ENCODE measurements at regions not wholly inside any gene's neighbourhood (a gene's known extent, or its start where the extent isn't known, plus 50 kb on each side); places are given as distances from the start of the nearest gene placed in this dataset.
"Not testable (repeated sequence)": the region's sequence is repeated elsewhere in the genome, so short reads cannot be mapped to it uniquely, and the experiment has no call there.

GRCh38 chr10:94239696-94240095 lies 123.0 kb downstream of the NOC3L start:
- Histone ChIP-seq H3K4me3 (no peak overlapping the region), H3K9me3 (no peaks in the 10 kb centered on the region), H3K4me1 (no peaks in the 10 kb centered on the region), H3K27ac (no peak overlapping the region), H3K27me3 (no peaks in the 10 kb centered on the region), H3K36me3 (no peaks in the 10 kb centered on the region)
- ATAC-seq (ENCODE audit: low FRiP score in 2 of 2) (no peak), DNase-seq (no peak)
- TF ChIP-seq, protein P1, sequence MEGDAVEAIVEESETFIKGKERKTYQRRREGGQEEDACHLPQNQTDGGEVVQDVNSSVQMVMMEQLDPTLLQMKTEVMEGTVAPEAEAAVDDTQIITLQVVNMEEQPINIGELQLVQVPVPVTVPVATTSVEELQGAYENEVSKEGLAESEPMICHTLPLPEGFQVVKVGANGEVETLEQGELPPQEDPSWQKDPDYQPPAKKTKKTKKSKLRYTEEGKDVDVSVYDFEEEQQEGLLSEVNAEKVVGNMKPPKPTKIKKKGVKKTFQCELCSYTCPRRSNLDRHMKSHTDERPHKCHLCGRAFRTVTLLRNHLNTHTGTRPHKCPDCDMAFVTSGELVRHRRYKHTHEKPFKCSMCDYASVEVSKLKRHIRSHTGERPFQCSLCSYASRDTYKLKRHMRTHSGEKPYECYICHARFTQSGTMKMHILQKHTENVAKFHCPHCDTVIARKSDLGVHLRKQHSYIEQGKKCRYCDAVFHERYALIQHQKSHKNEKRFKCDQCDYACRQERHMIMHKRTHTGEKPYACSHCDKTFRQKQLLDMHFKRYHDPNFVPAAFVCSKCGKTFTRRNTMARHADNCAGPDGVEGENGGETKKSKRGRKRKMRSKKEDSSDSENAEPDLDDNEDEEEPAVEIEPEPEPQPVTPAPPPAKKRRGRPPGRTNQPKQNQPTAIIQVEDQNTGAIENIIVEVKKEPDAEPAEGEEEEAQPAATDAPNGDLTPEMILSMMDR (IDR thresholded peaks at IDR 0.05): no peak
- TF ChIP-seq EP300 (IDR thresholded peaks at IDR 0.05) (no peak), POLR2AphosphoS5 (IDR thresholded peaks at IDR 0.05) (no peak), POLR2A (IDR thresholded peaks at IDR 0.05) (no peak)
- WGBS, 2 donors: 93 to 94% methylated on average over 6 of the region's 6 CpGs

DNA sequence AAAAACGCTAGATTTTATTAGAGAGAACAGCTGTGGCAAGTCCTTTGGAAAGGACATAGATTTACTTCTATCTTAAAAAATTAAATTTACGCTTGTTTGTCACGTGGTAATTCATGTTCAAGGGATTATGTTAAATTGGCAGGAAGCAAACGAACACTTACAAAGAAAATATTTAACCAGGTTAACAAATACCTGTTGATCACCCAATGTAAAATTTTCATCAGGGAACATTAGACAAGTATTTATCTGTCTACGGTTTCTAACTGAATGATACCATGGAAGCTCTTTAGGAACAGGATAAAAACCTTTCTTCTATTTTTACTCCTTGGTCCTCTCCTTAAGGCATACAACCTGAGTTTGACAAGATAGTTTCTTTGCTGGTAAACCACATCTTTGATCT lies 122.2 kb downstream of the NOC3L start:
- TF ChIP-seq EP300 (IDR thresholded peaks at IDR 0.05) (no peak), POLR2AphosphoS5 (IDR thresholded peaks at IDR 0.05) (no peak), POLR2A (IDR thresholded peaks at IDR 0.05) (no peak)
- TF ChIP-seq, protein P1 (IDR thresholded peaks at IDR 0.05): no peak
- no peak for ATAC-seq (ENCODE audit: low FRiP score in 2 of 2)
- WGBS, 2 donors: 81 to 85% methylated on average over 5 of the region's 5 CpGs
- Histone ChIP-seq H3K4me1 (no peaks in the 10 kb centered on the region), H3K4me3 (no peak overlapping the region), H3K27ac (no peak overlapping the region), H3K9me3 (no peaks in the 10 kb centered on the region), H3K27me3 (no peaks in the 10 kb centered on the region), H3K36me3 (no peaks in the 10 kb centered on the region)
- DNase-seq: no peak

- H3K27ac ChIP-seq: no peak overlapping the region
- H3K9me3 ChIP-seq: no peaks in the 10 kb centered on the region
- ATAC-seq (ENCODE audit: low FRiP score in 2 of 2) (no peak), DNase-seq (no peak)
- H3K4me1 ChIP-seq: no peaks in the 10 kb centered on the region
- no peak overlapping the region for H3K4me3 ChIP-seq
- TF ChIP-seq POLR2AphosphoS5 (IDR thresholded peaks at IDR 0.05) (no peak), POLR2A (IDR thresholded peaks at IDR 0.05) (no peak), EP300 (IDR thresholded peaks at IDR 0.05) (no peak)
- TF ChIP-seq, protein P1 (IDR thresholded peaks at IDR 0.05): no peak
- H3K27me3 ChIP-seq: no peaks in the 10 kb centered on the region
- 74 to 90% methylated on average over 2 of the region's 2 CpGs for WGBS, 2 donors
- H3K36me3 ChIP-seq: peaks cover 0 to under 1% (median 0%) of the 10 kb centered on the region in 4 donors
Observed at GRCh38 chr10:94240901-94241300, 121.8 kb downstream of the NOC3L start.

- TF ChIP-seq, protein P1 (IDR thresholded peaks at IDR 0.05): no peak
- TF ChIP-seq EP300 (IDR thresholded peaks at IDR 0.05) (no peak), POLR2AphosphoS5 (IDR thresholded peaks at IDR 0.05) (no peak), POLR2A (IDR thresholded peaks at IDR 0.05) (no peak)
- no peaks in the 10 kb centered on the region for H3K4me1 ChIP-seq
- H3K27ac ChIP-seq: no peak overlapping the region
- H3K9me3 ChIP-seq: no peaks in the 10 kb centered on the region
- H3K36me3 ChIP-seq: peaks cover 0 to 10% (median 0%) of the 10 kb centered on the region in 4 donors
- DNase-seq: no peak
- H3K27me3 ChIP-seq: no peaks in the 10 kb centered on the region
- ATAC-seq (ENCODE audit: low FRiP score in 2 of 2): no peak
- 88 to 93% methylated on average over 2 of the region's 2 CpGs for WGBS, 2 donors
- no peak overlapping the region for H3K4me3 ChIP-seq
Observed at GRCh38 chr10:94251098-94251497, 111.6 kb downstream of the NOC3L start.

GRCh38 chr10:94251568-94251967 lies 111.2 kb downstream of the NOC3L start:
- H3K9me3 ChIP-seq: no peaks in the 10 kb centered on the region
- no peaks in the 10 kb centered on the region for H3K4me1 ChIP-seq
- 67 to 85% methylated on average over 1 of the region's 1 CpG for WGBS, 2 donors
- no peak overlapping the region for H3K27ac ChIP-seq
- H3K36me3 ChIP-seq: peaks cover 0 to 5% (median 0%) of the 10 kb centered on the region in 4 donors
- ATAC-seq (ENCODE audit: low FRiP score in 2 of 2) (no peak), DNase-seq (no peak)
- TF ChIP-seq POLR2A (IDR thresholded peaks at IDR 0.05): no peak
- TF ChIP-seq EP300 (IDR thresholded peaks at IDR 0.05): no peak
- TF ChIP-seq POLR2AphosphoS5 (IDR thresholded peaks at IDR 0.05): no peak
- TF ChIP-seq, protein P1 (IDR thresholded peaks at IDR 0.05): no peak
- H3K4me3 ChIP-seq: no peak overlapping the region
- H3K27me3 ChIP-seq: no peaks in the 10 kb centered on the region

- H3K4me3 ChIP-seq; DNase-seq; H3K27me3 ChIP-seq; H3K9me3 ChIP-seq; H3K36me3 ChIP-seq; H3K27ac ChIP-seq; H3K4me1 ChIP-seq; ATAC-seq (ENCODE audit: low FRiP score in 2 of 2): not testable (repeated sequence)
- WGBS, 2 donors: 89 to 94% methylated on average over 6 of the region's 6 CpGs
Observed at GRCh38 chr10:94257407-94257806, 105.3 kb downstream of the NOC3L start.
